Ishikawa (cell line): ENCODE measurements at regions not wholly inside any gene's neighbourhood (a gene's known extent, or its start where the extent isn't known, plus 50 kb on each side); places are given as distances from the start of the nearest gene placed in this dataset.

Experiments
- CEBPB ChIP-seq: IDR thresholded peaks from 2 replicates; pipeline ENCODE4 v1.6.1; 2012
- CREB1 ChIP-seq: IDR thresholded peaks from 2 replicates; pipeline ENCODE4 v1.6.1; 2012; ENCODE audit warnings: low read depth
- EGR1 ChIP-seq: IDR thresholded peaks from 2 replicates; pipeline ENCODE4 v1.6.1; 2012
- EP300 ChIP-seq: IDR thresholded peaks from 2 replicates; pipeline ENCODE4 v1.6.1; 2012; ENCODE audit warnings: borderline replicate concordance
- FOXM1 ChIP-seq: IDR thresholded peaks from 2 replicates; pipeline ENCODE4 v1.6.1; 2012; ENCODE audit warnings: low read depth, borderline replicate concordance
- NFIC ChIP-seq: IDR thresholded peaks from 2 replicates; pipeline ENCODE4 v1.6.1; 2012
- RAD21 ChIP-seq: IDR thresholded peaks from 2 replicates; pipeline ENCODE4 v1.6.1; 2012; ENCODE audit warnings: low read depth
- TAF1 ChIP-seq: IDR thresholded peaks from 2 replicates; pipeline ENCODE4 v1.6.1; 2012; ENCODE audit warnings: low read depth, mild to moderate bottlenecking
- TCF12 ChIP-seq: IDR thresholded peaks from 2 replicates; pipeline ENCODE4 v1.6.1; 2012; ENCODE audit warnings: low read depth
- TEAD4 ChIP-seq: IDR thresholded peaks from 2 replicates; pipeline ENCODE4 v1.6.1; 2012
- USF1 ChIP-seq: IDR thresholded peaks from 2 replicates; pipeline ENCODE4 v1.6.1; 2012
- YY1 ChIP-seq: IDR thresholded peaks from 2 replicates; pipeline ENCODE4 v1.6.1; 2012; ENCODE audit warnings: low read depth
- ZBTB7A ChIP-seq: IDR thresholded peaks from 2 replicates; pipeline ENCODE4 v1.6.1; 2012; ENCODE audit warnings: low read depth
- TF ChIP-seq, protein P1 (sequence below): IDR thresholded peaks from 2 replicates; pipeline ENCODE4 v1.6.1; 2012
- TF ChIP-seq, protein P2 (sequence below): IDR thresholded peaks from 2 replicates; pipeline ENCODE4 v1.6.1; 2012; ENCODE audit warnings: low read depth, mild to moderate bottlenecking

GRCh38 chr21:14645702-14646101 lies 99.6 kb upstream of the SAMSN1 start:
- TF ChIP-seq EP300 (no peak), TAF1 (no peak)

- TF ChIP-seq CREB1 (no peak), TAF1 (no peak)
These were observed 86.2 kb upstream of the SAMSN1 start for GRCh38 chr21:14632359-14632758.

DNA sequence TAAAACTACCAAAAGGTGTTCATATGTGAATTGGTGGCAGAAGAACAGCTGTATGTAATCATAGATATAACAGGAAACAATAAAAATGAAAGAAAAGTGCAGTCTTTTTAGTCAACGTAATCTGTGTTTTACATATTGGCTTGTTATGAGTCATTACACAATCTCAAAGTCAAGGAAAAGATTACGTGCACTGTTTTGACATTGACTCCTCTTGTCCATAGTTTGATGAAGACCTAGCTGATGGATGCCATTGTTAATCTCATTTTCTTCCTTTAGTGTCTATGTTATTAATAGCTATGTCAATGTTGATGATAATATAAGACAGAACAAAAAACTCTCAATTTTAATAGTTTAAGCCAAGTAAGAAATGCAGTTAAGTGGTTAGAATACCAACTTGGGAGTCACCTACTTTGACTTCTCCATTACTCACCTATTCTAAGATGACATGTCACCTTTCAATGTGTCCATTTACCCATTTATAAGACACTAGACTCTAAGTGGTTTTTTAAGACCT lies 84.5 kb upstream of the SAMSN1 start:
- no peak for TF ChIP-seq YY1
- TF ChIP-seq EP300, result no peak
- no peak for TF ChIP-seq ZBTB7A
- TF ChIP-seq, protein P1, sequence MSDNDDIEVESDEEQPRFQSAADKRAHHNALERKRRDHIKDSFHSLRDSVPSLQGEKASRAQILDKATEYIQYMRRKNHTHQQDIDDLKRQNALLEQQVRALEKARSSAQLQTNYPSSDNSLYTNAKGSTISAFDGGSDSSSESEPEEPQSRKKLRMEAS, result no peak
- no peak for TF ChIP-seq USF1
- no peak for TF ChIP-seq FOXM1
- TF ChIP-seq NFIC, result no peak
- TF ChIP-seq EGR1, result no peak
- TF ChIP-seq TEAD4, result no peak
- TF ChIP-seq CREB1, result no peak
- TF ChIP-seq CEBPB, result no peak
- TF ChIP-seq TAF1, result no peak
- TF ChIP-seq TCF12, result no peak

- TF ChIP-seq, protein P2, sequence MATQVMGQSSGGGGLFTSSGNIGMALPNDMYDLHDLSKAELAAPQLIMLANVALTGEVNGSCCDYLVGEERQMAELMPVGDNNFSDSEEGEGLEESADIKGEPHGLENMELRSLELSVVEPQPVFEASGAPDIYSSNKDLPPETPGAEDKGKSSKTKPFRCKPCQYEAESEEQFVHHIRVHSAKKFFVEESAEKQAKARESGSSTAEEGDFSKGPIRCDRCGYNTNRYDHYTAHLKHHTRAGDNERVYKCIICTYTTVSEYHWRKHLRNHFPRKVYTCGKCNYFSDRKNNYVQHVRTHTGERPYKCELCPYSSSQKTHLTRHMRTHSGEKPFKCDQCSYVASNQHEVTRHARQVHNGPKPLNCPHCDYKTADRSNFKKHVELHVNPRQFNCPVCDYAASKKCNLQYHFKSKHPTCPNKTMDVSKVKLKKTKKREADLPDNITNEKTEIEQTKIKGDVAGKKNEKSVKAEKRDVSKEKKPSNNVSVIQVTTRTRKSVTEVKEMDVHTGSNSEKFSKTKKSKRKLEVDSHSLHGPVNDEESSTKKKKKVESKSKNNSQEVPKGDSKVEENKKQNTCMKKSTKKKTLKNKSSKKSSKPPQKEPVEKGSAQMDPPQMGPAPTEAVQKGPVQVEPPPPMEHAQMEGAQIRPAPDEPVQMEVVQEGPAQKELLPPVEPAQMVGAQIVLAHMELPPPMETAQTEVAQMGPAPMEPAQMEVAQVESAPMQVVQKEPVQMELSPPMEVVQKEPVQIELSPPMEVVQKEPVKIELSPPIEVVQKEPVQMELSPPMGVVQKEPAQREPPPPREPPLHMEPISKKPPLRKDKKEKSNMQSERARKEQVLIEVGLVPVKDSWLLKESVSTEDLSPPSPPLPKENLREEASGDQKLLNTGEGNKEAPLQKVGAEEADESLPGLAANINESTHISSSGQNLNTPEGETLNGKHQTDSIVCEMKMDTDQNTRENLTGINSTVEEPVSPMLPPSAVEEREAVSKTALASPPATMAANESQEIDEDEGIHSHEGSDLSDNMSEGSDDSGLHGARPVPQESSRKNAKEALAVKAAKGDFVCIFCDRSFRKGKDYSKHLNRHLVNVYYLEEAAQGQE, result no peak
- TF ChIP-seq EP300, result no peak
- TF ChIP-seq TEAD4, result no peak
- TF ChIP-seq USF1, result no peak
- no peak for TF ChIP-seq TCF12
- TF ChIP-seq, protein P1, result no peak
- no peak for TF ChIP-seq CREB1
- no peak for TF ChIP-seq YY1
- TF ChIP-seq TAF1, result no peak
- no peak for TF ChIP-seq FOXM1
- no peak for TF ChIP-seq EGR1
- no peak for TF ChIP-seq ZBTB7A
- TF ChIP-seq NFIC, result no peak
- TF ChIP-seq RAD21, result no peak
- TF ChIP-seq CEBPB, result no peak
These were observed 83.3 kb upstream of the SAMSN1 start for GRCh38 chr21:14629461-14629860.

GRCh38 chr21:14620152-14620551 lies 74.0 kb upstream of the SAMSN1 start:
- TF ChIP-seq TCF12 (no peak), EGR1 (no peak), NFIC (no peak), RAD21 (no peak), CREB1 (no peak), TEAD4 (no peak)

DNA sequence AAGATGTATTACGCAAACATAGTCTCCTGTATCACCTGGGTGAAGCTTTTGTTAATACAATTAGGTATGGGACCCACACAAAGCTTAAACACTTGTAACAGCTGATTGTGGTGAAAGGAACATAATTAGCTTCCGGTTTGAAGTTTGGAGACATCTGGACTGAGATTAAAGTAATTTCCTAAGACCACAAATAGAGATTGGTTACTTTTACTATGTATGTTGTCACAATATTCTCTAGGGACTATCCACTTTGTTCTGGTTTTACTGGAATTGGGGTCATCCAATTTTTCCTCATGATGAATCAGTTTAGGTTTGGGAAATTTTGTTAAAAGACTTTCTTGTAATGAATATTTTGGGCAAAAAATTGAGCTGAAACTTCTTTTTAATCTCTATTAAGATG lies 71.8 kb upstream of the SAMSN1 start:
- no peak for TF ChIP-seq EGR1
- TF ChIP-seq TAF1, result no peak
- TF ChIP-seq YY1, result no peak
- TF ChIP-seq USF1, result no peak
- TF ChIP-seq RAD21, result no peak
- TF ChIP-seq TEAD4, result no peak
- no peak for TF ChIP-seq EP300
- TF ChIP-seq, protein P1, result no peak
- no peak for TF ChIP-seq CEBPB

DNA sequence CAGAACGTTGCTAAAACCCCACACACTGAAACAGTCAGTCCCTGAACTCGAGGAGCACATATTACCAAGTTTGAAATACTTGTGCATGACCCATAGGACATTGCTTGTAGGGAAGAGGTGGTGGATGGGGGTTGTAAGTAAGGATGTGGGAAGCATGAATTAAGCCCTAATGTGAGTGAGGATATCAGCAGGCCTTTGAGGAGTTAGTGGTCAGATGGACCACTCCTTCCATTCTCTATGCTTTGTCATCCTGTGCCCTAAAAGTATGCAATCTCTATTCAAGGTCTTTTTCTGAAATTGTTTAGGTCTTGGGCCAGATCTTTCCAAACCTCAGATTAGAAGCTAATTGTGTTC lies 70.9 kb upstream of the SAMSN1 start:
- no peak for TF ChIP-seq NFIC

DNA sequence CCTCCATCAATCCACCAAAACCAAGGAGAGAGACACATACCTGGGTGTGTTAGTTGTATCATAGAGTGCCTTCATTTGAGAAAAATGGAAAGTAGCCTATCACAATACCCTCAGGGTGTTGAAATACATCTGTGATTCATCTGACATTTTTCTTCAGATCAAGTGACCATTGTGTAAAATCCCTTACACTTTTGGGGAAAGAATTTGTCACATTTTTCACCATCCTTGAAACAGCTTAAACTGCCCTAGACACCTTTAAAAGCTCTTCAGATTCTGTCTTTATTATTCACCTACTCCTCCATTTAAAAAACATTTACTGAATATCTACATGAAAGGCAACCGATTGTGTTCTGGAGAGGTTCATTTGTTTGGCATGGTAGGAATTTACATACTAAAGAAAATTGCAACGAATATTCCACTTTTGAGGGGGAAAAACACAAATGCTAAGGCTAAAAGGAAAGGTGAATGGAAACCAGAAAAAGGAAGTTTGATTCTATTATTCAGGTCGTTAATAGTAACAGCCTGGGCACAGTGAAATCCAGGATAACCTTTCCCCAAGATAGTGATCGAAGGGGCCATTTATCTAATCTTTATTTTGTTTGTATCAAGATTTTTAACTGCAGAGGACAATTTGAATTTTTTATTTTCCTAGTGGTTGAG lies 70.4 kb upstream of the SAMSN1 start:
- TF ChIP-seq CEBPB, result no peak
- no peak for TF ChIP-seq ZBTB7A
- TF ChIP-seq FOXM1, result no peak
- no peak for TF ChIP-seq USF1
- no peak for TF ChIP-seq RAD21
- TF ChIP-seq, protein P1, result no peak
- TF ChIP-seq, protein P2, result no peak
- TF ChIP-seq EP300, result no peak
